SU-DHL-6 (cell line): ENCODE measurements at regions not wholly inside any gene's neighbourhood (a gene's known extent, or its start where the extent isn't known, plus 50 kb on each side); places are given as distances from the start of the nearest gene placed in this dataset.

Experiments used
- EZH2phosphoT487 ChIP-seq: fragments of 200-600 bp; sonication (generic), shearing (Covaris generic); conservative IDR thresholded peaks from 2 replicates; pipeline ENCODE4 v1.6.1; 2018; ENCODE audit warnings: mild to moderate bottlenecking, antibody characterized with exemption, low read length, moderate library complexity, mixed read lengths
- TF ChIP-seq, protein P1 (sequence below): fragments of 200-600 bp; sonication (generic); IDR thresholded peaks from one replicate; pipeline ENCODE4 v1.5.1; 2017; ENCODE audit warnings: antibody characterized with exemption, mild to moderate bottlenecking, low read length, moderate library complexity; ENCODE audit not compliant: insufficient read depth, poor library complexity, severe bottlenecking

DNA sequence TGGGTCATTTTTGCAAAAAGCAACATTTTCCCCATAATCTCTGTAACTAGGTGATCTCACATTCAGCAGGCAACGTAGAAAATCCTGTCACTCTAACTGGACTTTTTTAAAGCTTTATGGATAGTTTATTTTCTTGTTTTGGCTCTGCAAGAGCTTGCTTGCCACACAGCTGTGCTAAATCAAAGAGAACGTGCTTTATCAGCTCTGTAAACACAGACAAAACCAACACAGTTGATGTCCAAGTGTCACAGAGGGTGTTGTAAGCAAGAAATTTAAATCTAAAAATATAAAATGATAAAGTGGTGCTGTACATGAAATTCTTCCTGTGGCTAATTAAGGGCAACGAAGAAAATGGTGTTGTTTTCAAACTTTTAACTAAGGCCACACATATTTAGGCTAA lies 97.5 kb upstream of the STAC start:
- TF ChIP-seq, protein P1, sequence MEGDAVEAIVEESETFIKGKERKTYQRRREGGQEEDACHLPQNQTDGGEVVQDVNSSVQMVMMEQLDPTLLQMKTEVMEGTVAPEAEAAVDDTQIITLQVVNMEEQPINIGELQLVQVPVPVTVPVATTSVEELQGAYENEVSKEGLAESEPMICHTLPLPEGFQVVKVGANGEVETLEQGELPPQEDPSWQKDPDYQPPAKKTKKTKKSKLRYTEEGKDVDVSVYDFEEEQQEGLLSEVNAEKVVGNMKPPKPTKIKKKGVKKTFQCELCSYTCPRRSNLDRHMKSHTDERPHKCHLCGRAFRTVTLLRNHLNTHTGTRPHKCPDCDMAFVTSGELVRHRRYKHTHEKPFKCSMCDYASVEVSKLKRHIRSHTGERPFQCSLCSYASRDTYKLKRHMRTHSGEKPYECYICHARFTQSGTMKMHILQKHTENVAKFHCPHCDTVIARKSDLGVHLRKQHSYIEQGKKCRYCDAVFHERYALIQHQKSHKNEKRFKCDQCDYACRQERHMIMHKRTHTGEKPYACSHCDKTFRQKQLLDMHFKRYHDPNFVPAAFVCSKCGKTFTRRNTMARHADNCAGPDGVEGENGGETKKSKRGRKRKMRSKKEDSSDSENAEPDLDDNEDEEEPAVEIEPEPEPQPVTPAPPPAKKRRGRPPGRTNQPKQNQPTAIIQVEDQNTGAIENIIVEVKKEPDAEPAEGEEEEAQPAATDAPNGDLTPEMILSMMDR = no peak
- TF ChIP-seq EZH2phosphoT487 = no peak
